Caco-2 (cell line): ENCODE measurements at regions not wholly inside any gene's neighbourhood (a gene's known extent, or its start where the extent isn't known, plus 50 kb on each side); places are given as distances from the start of the nearest gene placed in this dataset.

Source experiments
- BruUV-seq: library from RNA; stranded (reverse); fragments of 400-500 nt; replicated peaks from 2 replicates; lab custom pipeline; 2021; lab: Mats Ljungman, UMichigan
- CTCF ChIA-PET: fragments of 300-600 bp; sonication (Branson Sonifier 250); formaldehyde crosslinking; loops from one replicate; lab custom pipeline; 2022; ENCODE audit warnings: antibody characterized with exemption; lab: Charles Lee
- POLR2A ChIA-PET: fragments of 300-600 bp; sonication (Branson Sonifier 250); formaldehyde crosslinking; loops from one replicate; lab custom pipeline; 2022; ENCODE audit warnings: antibody characterized with exemption; lab: Charles Lee
- DNase-seq, 2 experiments: peaks; one replicate each; pipeline versions ENCODE4 v3.0.0 to v3.0.0-alpha.2; 2020 to 2022
- H3K27me3 ChIP-seq: replicated peaks from 2 replicates; pipeline ENCODE4 v1.6.0; 2011; ENCODE audit warnings: low read length; ENCODE audit not compliant: control insufficient read depth, insufficient read depth
- H3K36me3 ChIP-seq: 2 replicates; pipeline ENCODE4 v1.5.1; 2011; ENCODE audit warnings: low read length; ENCODE audit not compliant: control insufficient read depth, insufficient read depth
- H3K4me1 ChIP-seq: fragments of 250-450 bp; sonication (Bioruptor Pico); 2 replicates; pipeline ENCODE4 v1.5.1; 2020; ENCODE audit warnings: mild to moderate bottlenecking
- H3K4me3 ChIP-seq: 2 replicates; pipeline ENCODE4 v1.5.1; 2011; ENCODE audit warnings: low read depth, mild to moderate bottlenecking, control low read depth, low read length
- H3K9me3 ChIP-seq: fragments of 250-450 bp; sonication (Bioruptor Pico); 2 replicates; pipeline ENCODE4 v1.5.1; 2020; ENCODE audit warnings: mild to moderate bottlenecking, moderate library complexity
- H3K27ac Mint-ChIP-seq: one replicate; pipeline ENCODE4 v1.8.0; 2022; ENCODE audit warnings: mixed read lengths; ENCODE audit not compliant: unreplicated experiment
- H3K27me3 Mint-ChIP-seq: one replicate; pipeline ENCODE4 v1.8.0; 2022; ENCODE audit warnings: mixed read lengths; ENCODE audit not compliant: insufficient read depth, unreplicated experiment
- H3K36me3 Mint-ChIP-seq: one replicate; pipeline ENCODE4 v1.8.0; 2022; ENCODE audit warnings: mild to moderate bottlenecking, mixed read lengths; ENCODE audit not compliant: insufficient read depth, unreplicated experiment
- H3K4me1 Mint-ChIP-seq: one replicate; pipeline ENCODE4 v1.8.0; 2022; ENCODE audit warnings: low read depth, mixed read lengths; ENCODE audit not compliant: unreplicated experiment
- H3K4me3 Mint-ChIP-seq: one replicate; pipeline ENCODE4 v1.8.0; 2022; ENCODE audit warnings: mild to moderate bottlenecking, moderate library complexity, mixed read lengths; ENCODE audit not compliant: unreplicated experiment
- H3K9me3 Mint-ChIP-seq: one replicate; pipeline ENCODE4 v1.8.0; 2022; ENCODE audit warnings: mixed read lengths; ENCODE audit not compliant: unreplicated experiment
- intact Hi-C: fragments of 100-400 bp; cut with micrococcal nuclease; formaldehyde crosslinking; loops from one replicate; pipeline ENCODE4 v1.10.0; 2022; ENCODE audit not compliant: unreplicated experiment
- TF ChIP-seq, protein P1 (sequence below), 2 experiments: fragments of 200-600 bp in 1 of 2; IDR thresholded peaks; 1 replicate in 1 of 2; 2 replicates in 1 of 2; pipeline versions ENCODE4 v1.5.1 to v1.8.0; 2011 to 2022; ENCODE audit warnings: antibody characterized with exemption in 1 of 2, control low read depth in 1 of 2, inconsistent platforms in 1 of 2, low read depth in 1 of 2, low read length in 1 of 2, mild to moderate bottlenecking in 1 of 2, moderate library complexity in 1 of 2; ENCODE audit not compliant: insufficient read depth in 1 of 2, severe bottlenecking in 1 of 2, unreplicated experiment in 1 of 2

- no peak overlapping the region for H3K4me3 ChIP-seq
- H3K36me3 ChIP-seq: no peaks in the 10 kb centered on the region
- Mint-ChIP-seq H3K9me3 (no peaks in the 10 kb centered on the region), H3K36me3 (no peaks in the 10 kb centered on the region), H3K4me3 (no peak overlapping the region), H3K27ac (no peak overlapping the region), H3K27me3 (no peaks in the 10 kb centered on the region), H3K4me1 (no peaks in the 10 kb centered on the region)
- no peaks in the 10 kb centered on the region for H3K4me1 ChIP-seq
- TF ChIP-seq, protein P1, sequence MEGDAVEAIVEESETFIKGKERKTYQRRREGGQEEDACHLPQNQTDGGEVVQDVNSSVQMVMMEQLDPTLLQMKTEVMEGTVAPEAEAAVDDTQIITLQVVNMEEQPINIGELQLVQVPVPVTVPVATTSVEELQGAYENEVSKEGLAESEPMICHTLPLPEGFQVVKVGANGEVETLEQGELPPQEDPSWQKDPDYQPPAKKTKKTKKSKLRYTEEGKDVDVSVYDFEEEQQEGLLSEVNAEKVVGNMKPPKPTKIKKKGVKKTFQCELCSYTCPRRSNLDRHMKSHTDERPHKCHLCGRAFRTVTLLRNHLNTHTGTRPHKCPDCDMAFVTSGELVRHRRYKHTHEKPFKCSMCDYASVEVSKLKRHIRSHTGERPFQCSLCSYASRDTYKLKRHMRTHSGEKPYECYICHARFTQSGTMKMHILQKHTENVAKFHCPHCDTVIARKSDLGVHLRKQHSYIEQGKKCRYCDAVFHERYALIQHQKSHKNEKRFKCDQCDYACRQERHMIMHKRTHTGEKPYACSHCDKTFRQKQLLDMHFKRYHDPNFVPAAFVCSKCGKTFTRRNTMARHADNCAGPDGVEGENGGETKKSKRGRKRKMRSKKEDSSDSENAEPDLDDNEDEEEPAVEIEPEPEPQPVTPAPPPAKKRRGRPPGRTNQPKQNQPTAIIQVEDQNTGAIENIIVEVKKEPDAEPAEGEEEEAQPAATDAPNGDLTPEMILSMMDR (IDR thresholded peaks at IDR 0.05; ENCODE audit: insufficient read depth in 1 of 2, low read depth in 1 of 2, low read length in 1 of 2, severe bottlenecking in 1 of 2, unreplicated experiment in 1 of 2): no peak
- intact Hi-C loops: no loop called here
- ChIA-PET CTCF (no interaction called here), POLR2A (no interaction called here)
- H3K9me3 ChIP-seq: no peaks in the 10 kb centered on the region; the same call in 1 of the 2 replicates
- no peak for DNase-seq
- no peaks in the 10 kb centered on the region for H3K27me3 ChIP-seq
- BruUV-seq: no TSS peak
Measured at GRCh38 chr2:51921076-51921475, 889.1 kb upstream of the NRXN1 start.

GRCh38 chr2:51920509-51920908, 888.6 kb upstream of the NRXN1 start:
- Histone ChIP-seq H3K4me1 (no peaks in the 10 kb centered on the region), H3K9me3 (no peaks in the 10 kb centered on the region; the same call in 1 of the 2 replicates), H3K36me3 (no peaks in the 10 kb centered on the region), H3K27me3 (no peaks in the 10 kb centered on the region), H3K4me3 (no peak overlapping the region)
- peaks cover 4% of the 10 kb centered on the region for H3K9me3 Mint-ChIP-seq
- no peak overlapping the region for H3K27ac Mint-ChIP-seq
- BruUV-seq: no TSS peak
- ChIA-PET POLR2A (no interaction called here), CTCF (no interaction called here)
- H3K4me3 Mint-ChIP-seq: no peak overlapping the region
- intact Hi-C loops: no loop called here
- no peaks in the 10 kb centered on the region for H3K36me3 Mint-ChIP-seq
- no peaks in the 10 kb centered on the region for H3K27me3 Mint-ChIP-seq
- TF ChIP-seq, protein P1 (IDR thresholded peaks at IDR 0.05; ENCODE audit: insufficient read depth in 1 of 2, low read depth in 1 of 2, low read length in 1 of 2, severe bottlenecking in 1 of 2, unreplicated experiment in 1 of 2): no peak
- DNase-seq: no peak
- H3K4me1 Mint-ChIP-seq: no peaks in the 10 kb centered on the region

GRCh38 chr2:51919395-51919794, 887.5 kb upstream of the NRXN1 start:
- H3K36me3 ChIP-seq: no peaks in the 10 kb centered on the region
- H3K27ac Mint-ChIP-seq: no peak overlapping the region
- no peaks in the 10 kb centered on the region for H3K27me3 ChIP-seq
- ChIA-PET POLR2A (no interaction called here), CTCF (no interaction called here)
- intact Hi-C loops: no loop called here
- BruUV-seq: no TSS peak
- no peak overlapping the region for H3K4me3 ChIP-seq
- no peaks in the 10 kb centered on the region for H3K4me1 ChIP-seq
- no peaks in the 10 kb centered on the region; the same call in 1 of the 2 replicates for H3K9me3 ChIP-seq
- TF ChIP-seq, protein P1 (IDR thresholded peaks at IDR 0.05; ENCODE audit: insufficient read depth in 1 of 2, low read depth in 1 of 2, low read length in 1 of 2, severe bottlenecking in 1 of 2, unreplicated experiment in 1 of 2): no peak
- no peaks in the 10 kb centered on the region for H3K27me3 Mint-ChIP-seq
- DNase-seq: no peak
- no peaks in the 10 kb centered on the region for H3K4me1 Mint-ChIP-seq
- H3K9me3 Mint-ChIP-seq: peaks cover 15% of the 10 kb centered on the region
- no peak overlapping the region for H3K4me3 Mint-ChIP-seq
- no peaks in the 10 kb centered on the region for H3K36me3 Mint-ChIP-seq
